ENCODE measurements at regions not wholly inside any gene's neighbourhood (a gene's known extent, or its start where the extent isn't known, plus 50 kb on each side); places are given as distances from the start of the nearest gene placed in this dataset.
A peak's percentile ranks its signal among the peaks of the same experiment; 100 is the strongest.
"Not testable (repeated sequence)": the region's sequence is repeated elsewhere in the genome, so short reads cannot be mapped to it uniquely, and the experiment has no call there.

GRCh38 chr17:68097161-68097805 is 61.7 kb downstream of the KPNA2 start:
- no peak for DNase-seq

GRCh38 chr17:68099341-68099753 is 63.8 kb downstream of the KPNA2 start:
- DNase-seq: not testable (repeated sequence)

GRCh38 chr17:68100000-68100641 is 64.6 kb downstream of the KPNA2 start:
- no peak for DNase-seq

GRCh38 chr17:68101075-68101986 is 65.8 kb downstream of the KPNA2 start:
- DNase-seq: peak; percentile 92 to 93

GRCh38 chr17:68101987-68102314 is 66.4 kb downstream of the KPNA2 start:
- no peak for DNase-seq

GRCh38 chr17:68102318-68102758 is 66.8 kb downstream of the KPNA2 start:
- no peak for DNase-seq

- DNase-seq: no peak
Measured at GRCh38 chr17:68103148-68103547, 67.6 kb downstream of the KPNA2 start.

- DNase-seq: no peak
Measured at GRCh38 chr17:68106085-68106484, 70.5 kb downstream of the KPNA2 start.

- no peak for DNase-seq
Measured at GRCh38 chr17:68107373-68107772, 71.8 kb downstream of the KPNA2 start.

GRCh38 chr17:68108313-68109000 is 72.9 kb downstream of the KPNA2 start:
- DNase-seq: no peak

GRCh38 chr17:68109404-68109803 is 73.9 kb downstream of the KPNA2 start:
- not testable (repeated sequence) for DNase-seq

- DNase-seq: not testable (repeated sequence)
Measured at GRCh38 chr17:68116211-68116610, 80.7 kb downstream of the KPNA2 start.

- DNase-seq: no peak
Measured at GRCh38 chr17:68122587-68122986, 87.1 kb downstream of the KPNA2 start.

- DNase-seq: no peak
Measured at GRCh38 chr17:68125111-68125870, 89.8 kb downstream of the KPNA2 start.

- DNase-seq: no peak
Measured at GRCh38 chr17:68127914-68128313, 92.4 kb downstream of the KPNA2 start.

GRCh38 chr17:68131456-68131855 is 95.9 kb downstream of the KPNA2 start:
- DNase-seq: no peak

GRCh38 chr17:68133346-68134045 is 98.0 kb downstream of the KPNA2 start:
- DNase-seq: no peak

- DNase-seq: no peak
Measured at GRCh38 chr17:68134046-68134637, 98.6 kb downstream of the KPNA2 start.

GRCh38 chr17:68134731-68135130 is 99.2 kb downstream of the KPNA2 start:
- DNase-seq: no peak

GRCh38 chr17:68135141-68135887 is 99.8 kb downstream of the KPNA2 start:
- DNase-seq: no peak

- DNase-seq: no peak
Measured at GRCh38 chr17:68141050-68141449, 105.5 kb downstream of the KPNA2 start.

Data from NCI-H1930 (cell line).